ENCODE measurements at regions not wholly inside any gene's neighbourhood (a gene's known extent, or its start where the extent isn't known, plus 50 kb on each side); places are given as distances from the start of the nearest gene placed in this dataset.
"Not testable (repeated sequence)": the region's sequence is repeated elsewhere in the genome, so short reads cannot be mapped to it uniquely, and the experiment has no call there.

DNA sequence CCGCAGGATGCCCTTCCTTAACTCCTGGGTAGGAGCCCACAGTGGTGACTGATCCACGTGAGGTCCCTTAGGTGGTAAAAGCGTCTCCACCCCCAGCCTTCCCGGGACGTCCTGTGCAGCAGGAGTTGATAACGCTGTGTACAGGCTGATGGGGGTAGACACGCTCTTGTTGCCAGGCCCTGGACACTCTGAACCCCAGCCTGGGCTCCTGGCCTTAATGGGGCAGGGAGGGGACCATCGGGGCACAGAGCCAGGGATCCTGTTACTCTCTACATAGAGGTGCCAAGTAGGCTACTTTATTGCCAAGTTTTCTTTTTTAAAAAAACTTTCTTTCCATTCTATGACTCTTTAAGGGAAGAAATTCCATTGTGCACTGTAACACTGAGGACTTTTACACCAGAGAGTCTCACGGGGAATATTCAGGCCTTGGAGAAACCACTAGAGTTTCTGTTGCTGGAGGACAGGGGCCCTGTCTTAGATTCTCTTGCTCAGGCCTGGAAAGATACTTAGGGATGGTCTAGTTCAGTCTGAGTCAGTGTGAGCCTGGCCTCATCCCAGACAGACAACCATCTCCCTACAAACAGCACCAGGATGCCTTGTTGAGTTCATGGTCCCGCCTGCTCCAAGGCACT is 104.3 kb upstream of the RNU6-1 start:
- no peak for DNase-seq (ENCODE audit: low spot score)

DNA sequence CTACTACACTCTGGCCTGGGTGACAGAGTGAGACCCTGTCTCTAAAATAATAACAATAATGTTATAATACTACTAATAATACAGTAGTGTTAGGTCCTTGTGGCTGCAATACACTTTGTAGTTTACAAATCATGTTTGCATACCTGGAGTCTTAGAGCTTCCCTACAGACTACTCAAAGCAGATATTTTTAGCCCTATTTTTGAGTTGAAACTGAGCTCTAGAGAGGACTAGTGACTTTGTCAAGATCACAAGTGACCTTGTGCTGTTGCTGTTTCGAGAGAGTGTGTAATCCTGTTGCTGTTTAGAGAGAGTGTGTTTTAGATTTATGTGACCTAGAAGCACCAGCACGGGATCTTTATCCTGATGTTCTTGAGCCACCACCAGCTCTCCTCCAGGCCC is 105.3 kb upstream of the RNU6-1 start:
- DNase-seq (ENCODE audit: low spot score): no peak

DNA sequence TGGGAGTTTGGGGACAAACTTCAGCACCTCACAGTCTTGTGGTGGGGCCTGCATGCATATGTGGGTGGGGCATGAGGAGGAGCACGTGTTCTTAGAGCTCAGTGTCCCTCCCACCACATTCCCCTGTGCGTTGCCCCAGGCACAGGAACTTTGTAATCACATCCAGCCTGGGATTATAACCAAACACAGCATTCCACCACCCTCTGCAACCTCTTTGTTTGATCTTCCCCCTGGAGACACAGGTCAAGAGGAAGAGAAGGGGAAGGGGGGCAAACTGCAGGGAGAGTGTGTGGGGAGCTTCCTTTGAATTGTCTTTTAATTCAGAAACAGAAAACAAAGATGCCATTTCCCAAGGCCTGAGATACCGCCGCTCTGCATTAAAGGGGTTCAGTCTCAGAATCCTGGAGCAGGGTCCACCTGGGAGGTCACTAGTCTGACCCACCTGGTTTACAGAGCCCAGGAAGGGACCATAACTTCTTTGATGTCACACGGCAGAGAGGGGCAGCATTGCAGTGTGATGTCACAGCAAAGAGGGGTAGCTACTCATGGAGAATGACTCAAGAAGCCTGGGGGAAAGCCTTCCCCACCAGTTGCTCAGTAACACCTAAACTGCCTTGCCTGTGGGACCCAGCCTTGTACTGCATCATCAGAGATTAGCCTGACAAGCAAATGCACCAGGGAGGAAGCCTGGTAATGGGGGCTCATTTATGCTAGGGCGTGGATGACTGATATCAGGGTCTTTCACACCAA is 106.3 kb upstream of the RNU6-1 start:
- DNase-seq (ENCODE audit: low spot score): no peak

DNA sequence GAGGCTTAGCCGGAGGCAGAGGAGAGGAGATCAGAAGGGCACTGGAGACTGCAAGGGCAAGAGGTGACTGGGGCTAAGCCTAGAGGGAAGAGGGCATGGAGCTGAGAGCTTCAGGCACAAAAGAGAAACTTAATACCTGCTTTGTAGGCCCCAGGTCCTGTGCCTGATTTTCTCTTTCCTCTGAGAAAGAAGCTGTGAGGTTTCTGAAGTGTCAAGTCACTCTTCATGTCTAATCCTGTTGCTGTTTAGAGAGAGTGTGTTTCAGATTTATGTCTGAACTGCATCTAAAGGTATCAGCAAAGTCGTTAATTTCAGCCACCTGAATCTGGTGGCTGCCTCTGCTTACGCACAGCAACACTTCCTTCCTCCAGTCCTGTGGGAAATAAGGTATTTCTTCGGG is 106.9 kb upstream of the RNU6-1 start:
- no peak for DNase-seq (ENCODE audit: low spot score)

DNA sequence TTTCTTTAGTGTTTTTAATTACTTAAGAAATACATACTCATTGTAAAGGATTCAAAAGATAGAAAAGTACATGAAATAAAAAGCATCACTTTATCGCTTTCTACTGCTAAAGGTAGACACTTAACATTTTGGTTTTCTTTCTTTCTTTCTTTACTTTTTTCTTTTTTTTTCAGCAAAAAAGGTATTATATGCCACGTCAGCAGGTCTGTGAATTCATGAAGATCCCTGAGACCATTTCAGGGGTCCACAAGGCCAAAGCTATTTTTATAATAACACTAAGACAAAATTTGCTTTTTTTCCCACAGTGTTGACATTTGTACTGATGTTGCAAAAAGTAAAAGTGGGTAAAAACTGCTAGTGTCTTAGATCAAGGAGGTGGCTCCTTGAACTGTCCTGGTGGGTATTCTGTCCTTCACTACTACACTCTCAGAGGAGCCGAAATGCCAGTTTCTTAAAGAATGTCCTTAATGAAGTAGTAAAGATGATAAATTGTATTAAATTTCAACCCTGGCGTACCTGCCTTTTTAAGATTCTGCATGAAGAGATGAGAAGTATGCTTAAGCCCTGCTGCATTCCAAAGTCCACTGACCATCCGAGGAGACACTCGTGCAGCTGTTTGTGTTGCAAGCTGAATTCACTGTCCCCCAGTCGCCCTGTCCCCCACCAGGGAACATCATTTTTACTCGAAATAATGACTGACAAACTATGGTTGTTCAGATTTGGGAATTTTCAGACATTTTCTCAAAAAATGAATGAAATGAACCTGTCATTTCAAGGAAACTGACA is 106.7 kb upstream of the PIAS1 start:
- DNase-seq (ENCODE audit: low spot score): no peak

DNA sequence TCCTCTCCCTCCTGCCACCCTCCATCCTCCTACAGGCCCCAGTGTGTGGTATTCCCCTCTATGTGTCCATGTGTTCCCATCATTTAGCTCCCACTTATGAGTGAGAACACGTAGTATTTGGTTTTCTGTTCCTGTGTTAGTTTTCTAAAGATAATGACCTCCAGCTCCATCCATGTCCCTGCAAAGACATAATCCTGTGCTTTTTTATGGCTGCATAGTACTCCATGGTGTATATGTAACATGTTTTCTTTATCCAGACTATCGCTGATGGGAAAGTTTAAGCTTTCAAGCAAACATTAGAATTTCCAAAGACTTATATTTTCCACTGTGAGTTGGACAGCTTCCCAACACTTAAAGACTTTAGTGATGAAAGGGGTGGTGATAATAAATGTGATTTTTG is 105.9 kb upstream of the PIAS1 start:
- no peak for DNase-seq (ENCODE audit: low spot score)

DNA sequence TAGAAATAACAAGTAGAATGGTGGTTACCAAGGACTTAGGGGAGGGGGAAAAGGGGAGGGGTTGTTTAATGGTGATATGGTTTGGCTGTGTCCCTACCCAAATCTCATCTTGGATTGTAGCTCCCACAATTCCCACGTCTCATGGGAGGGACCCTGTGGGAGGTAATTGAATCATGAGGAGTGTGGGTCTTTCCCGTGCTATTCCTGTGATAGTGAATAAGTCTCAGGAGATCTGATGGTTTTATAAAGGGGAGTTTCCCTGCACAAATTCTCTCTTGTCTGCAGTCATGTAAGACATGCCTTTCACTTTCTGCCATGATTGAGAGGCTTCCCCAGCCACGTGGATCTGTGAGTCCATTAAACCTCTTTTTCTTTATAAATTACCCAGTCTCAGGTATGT is 102.9 kb upstream of the PIAS1 start:
- not testable (repeated sequence) for DNase-seq (ENCODE audit: low spot score)

DNA sequence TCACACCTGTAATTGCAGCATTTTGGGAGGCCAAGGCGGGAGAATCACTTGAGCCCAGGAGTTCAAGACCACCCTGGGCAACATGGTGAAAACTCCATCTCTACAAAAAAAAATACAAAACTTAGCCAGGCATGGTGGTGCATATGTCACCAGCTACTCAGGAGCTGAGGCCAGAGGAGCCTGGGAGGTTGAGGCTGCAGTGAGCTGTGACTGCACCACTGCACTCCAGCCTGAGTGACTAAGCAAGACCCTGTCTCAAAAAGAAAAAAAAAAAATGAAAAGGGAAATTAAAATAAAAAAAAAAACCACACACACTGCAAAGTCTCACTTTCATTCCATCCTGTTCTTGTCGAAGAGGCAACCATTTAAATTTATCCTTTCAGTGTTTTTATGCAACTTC is 100.8 kb upstream of the PIAS1 start:
- DNase-seq (ENCODE audit: low spot score): no peak

DNA sequence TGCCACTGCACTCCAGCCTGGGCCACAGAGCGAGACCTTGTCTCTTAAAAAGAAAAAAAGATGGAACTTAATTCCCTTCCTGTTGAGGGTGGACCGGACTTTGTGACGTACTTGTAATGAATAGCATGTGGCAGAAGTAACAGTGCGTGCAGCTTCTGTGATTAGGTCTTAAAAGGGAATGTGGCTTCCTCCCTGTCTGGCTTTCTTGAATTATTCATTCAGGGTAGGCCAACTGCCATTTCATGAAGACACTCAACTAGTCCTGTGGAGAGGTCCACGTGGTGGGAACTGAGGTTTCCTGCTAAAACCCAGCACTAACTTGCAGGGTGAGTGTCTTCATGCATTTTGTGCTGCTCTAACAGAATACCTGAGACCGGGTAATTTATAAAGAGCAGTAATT is 98.9 kb upstream of the PIAS1 start:
- DNase-seq (ENCODE audit: low spot score): no peak

DNA sequence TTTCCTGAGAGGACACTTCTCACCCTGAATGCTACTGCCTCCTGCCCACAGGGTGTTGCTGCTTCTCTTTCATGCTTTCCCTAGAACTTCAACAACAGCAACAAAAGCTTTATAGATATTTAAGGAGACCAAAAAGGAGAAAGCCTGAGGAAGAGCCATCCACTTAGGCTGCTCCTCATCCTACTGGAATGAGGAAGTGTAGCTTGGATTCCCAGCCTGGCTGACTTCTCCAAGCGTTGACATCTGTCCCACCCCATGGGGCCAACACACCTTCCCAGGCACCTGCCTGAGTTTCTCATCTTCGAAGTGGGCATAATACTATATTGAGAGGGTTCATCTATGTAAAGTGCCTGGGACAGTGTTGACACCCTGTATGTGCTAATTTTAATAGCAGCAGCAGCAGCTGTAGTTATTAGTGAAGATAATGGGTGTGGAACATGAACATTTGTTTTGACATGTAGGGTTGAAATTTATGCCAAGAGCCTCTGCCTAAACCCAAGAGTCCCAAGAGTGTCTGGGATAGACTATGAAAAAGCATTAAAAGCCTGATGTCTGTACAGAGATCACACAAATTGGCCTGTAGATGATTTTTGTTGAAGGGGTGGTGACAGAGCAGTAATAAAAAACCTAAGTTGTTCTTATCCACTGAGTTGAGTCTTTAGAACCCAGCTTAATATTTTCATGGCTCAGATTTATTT is 96.5 kb upstream of the PIAS1 start:
- DNase-seq (ENCODE audit: low spot score): no peak

DNA sequence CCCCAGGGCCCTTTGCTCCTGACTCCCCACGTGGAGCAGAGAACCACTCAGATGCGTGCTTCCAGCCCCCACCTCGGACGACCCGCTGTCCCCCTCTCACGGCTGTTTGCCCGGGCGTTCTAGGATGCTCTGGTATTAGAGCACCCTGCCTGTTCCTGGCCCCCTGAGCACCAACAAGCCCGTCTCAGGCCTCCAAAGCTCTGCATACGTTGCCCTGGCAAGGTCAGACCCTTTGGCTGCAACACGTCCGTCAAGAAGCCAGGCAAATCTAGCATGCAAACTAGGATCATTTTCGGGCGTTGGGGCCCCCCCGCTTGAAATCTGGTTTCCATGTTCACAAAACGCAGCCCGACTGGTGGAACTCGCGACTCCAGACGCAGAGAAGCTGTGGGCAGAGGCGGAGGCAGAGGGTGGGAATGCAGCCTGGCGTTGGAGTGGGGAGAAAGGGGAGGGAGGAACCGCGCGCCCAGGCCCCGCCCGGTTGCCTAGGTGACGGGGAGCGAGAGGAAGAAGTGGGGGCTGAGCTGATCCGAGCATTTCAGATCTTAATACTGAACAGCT is 86.2 kb upstream of the PIAS1 start:
- peak; percentile 82 for DNase-seq (ENCODE audit: low spot score)

DNA sequence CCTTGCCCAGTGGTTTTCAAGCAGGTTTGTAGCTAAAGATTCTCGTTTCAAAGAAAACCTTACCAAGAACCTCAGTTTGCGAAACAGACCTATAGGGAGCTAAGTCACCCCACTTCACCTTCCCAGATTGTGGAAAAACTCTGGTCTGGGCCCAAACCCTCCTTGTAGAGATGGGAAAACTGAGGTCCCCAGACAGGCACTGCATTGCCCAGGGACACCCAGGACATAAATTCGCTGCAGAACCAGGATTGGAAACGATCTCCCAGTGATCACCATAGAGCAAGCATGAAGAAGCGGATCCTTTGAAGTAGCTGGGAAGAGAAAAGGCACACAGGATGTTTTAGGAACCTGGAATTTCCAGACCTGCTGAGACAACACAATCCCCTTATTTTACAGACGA is 85.6 kb upstream of the PIAS1 start:
- DNase-seq (ENCODE audit: low spot score): peak; percentile 27

DNA sequence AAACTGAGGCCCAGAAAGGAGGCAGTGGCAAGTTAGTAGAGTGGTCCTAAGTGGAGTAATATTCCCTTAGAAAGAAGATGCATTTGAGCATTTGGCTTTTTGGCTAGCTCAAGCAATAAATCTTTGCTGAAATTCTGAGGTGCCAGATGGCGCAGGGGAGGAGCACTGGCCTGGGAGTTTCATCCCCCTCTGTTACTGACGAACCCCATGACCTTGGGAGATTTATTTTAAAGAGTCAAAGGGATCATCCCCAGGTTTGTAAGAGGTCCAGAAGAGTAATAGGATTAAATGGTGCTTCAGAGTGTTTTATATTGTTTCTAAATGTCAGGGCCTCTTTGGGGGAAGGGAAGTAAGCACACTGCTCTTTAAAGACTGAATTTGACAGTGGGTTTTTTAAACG is 85.1 kb upstream of the PIAS1 start:
- peak; percentile 49 for DNase-seq (ENCODE audit: low spot score)

DNA sequence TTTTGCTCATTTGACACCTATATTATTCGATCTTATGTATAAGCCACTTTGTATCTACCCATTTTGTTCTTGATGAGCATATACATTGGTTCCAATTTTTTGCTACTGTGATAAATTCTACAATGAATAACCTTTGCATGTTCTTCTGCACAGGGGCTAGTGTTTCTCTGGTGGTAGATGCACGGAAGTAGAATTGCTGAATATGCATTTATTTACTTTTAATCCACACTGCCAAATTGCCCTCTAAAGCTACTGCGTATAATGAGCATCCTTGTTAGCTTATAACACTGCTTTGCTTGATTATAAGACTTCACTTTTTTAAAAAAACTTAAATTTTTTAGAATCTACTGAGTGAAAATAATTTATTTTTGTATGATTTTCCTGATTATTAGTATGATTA is 84.2 kb upstream of the PIAS1 start:
- DNase-seq (ENCODE audit: low spot score): no peak

DNA sequence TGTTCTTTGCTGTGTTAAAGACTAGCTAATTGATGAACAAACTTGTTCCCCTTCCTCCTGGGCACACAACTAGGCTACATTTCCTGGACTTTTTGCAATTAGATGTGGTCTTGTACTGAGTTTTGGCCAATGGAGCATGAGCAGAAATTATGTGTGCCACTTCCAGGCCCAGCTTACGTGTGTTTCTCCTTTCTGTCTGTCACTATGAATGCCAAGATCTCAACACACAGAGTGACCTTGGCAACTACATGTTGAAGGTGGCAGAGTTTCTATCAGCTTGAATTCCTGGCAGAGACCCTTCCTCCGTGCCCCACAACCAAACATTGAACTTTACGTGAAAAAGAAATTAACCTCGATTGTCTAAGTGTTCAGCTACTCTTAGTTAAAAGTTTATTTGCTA is 81.7 kb upstream of the PIAS1 start:
- DNase-seq (ENCODE audit: low spot score): no peak

DNA sequence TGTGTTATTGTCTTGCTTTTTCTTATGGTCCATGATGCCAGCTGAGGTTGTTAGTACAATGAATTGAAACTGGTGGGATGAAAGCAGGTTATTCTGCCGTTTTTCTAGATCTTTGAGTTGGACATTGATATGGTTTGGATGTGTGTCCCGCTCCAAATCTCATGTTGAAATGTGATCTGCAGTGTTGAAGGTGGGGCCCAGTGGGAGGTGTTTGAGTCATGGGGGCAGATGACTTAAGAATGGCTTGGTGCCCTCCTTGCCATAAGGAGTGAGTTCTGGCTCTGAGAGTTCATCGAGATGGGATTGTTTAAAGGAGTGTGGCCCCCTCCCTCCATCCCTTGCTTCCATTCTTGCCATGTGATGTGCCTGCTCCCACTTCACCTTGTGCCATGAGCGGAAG is 80.3 kb upstream of the PIAS1 start:
- no peak for DNase-seq (ENCODE audit: low spot score)

DNA sequence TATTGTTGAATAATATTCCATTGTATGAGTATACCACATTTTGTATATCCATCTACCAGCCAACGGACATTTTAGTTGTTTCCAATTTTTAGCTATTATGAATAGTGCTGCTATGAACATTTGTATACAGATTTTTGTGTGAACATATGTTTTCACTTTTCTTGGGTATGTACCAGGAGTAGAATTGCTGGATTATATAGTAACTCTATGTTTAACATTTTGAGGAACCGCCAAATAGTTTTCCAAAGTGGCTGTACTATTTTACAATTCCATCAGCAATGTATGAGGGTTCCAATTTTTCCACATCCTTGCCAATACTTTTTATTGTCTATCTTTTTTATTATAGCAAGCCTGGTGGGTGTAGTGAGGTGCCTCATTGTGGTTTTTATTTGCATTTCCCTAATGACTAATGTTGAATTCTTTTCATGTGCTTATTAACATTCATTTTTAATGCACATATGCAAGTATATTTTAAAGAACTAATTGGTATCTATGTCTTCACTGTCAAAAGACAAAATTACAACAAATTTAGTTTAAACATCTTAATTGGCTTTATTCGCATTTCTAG is 77.5 kb upstream of the PIAS1 start:
- DNase-seq (ENCODE audit: low spot score): no peak

DNA sequence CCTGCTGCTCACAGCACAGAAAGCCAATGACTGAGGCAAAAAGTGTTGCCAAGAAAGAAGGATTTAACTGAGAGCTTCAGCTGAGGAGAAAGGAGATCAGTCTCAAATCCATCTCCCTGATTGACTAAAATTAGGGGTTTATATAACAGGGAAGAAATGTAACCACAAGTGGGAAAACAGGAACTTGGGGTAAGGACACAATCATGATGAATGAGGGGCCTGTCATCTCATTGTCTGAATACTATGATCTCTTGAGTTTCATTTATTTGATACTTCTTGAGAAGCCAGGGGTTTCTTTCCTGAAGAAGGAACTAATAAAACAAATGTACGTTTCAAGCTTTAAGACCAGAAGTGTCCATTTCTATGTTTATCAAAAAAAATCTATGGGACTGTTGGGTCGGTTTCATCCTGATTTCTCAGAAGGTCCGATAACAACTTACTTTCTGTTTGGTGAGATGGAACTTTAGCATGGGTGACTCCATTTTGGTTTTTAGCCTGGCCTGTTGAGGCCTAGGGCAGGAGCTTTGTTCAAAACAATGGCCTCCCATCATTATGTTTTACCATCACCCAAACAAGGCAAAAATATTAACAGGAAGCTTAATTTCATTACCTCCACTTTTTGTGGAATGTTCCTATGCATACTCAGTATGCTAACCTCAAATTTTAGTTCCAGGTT is 76.6 kb upstream of the PIAS1 start:
- no peak for DNase-seq (ENCODE audit: low spot score)

DNA sequence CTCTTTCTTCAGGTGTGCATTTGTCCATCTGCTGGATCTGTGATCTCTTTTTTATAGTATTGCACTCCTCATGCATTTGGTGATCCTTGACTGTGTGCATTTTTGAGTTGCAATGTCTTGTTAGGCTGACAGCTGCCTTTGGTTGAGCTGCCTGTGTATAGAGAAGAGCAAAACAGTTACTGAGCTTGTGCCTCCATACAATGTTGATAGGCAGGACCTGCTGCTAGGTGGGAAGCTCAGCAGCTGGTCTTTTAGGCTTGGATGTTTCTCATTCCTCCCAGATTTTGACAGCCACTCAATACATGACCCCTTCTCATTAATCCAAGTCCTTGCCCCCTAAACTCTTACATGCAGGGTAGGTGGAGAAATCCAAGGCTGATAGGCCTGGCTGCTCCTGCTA is 74.8 kb upstream of the PIAS1 start:
- no peak for DNase-seq (ENCODE audit: low spot score)

DNA sequence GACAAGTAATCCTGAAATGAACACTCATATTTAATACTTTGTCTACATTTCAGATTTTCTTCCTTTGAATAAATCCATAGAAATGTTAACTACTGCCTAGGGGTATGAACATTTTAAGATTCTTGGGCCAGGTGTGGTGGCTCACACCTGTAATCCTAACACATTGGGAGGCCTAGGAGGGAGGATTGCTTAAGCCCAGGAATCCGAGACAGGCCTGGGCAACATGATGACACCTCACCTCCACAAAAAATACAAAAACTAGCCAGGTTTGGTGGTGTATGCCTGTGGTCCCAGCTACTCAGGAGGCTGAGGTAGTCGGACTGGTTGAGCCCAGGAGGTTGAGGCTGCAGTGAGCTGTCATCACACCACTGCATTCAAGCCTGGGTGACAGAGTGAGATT is 73.9 kb upstream of the PIAS1 start:
- no peak for DNase-seq (ENCODE audit: low spot score)

All from cerebellar cortex (tissue), 1 donor.